Activated naive CD4-positive, alpha-beta T cell treated with anti-CD3 and anti-CD28 coated beads, Interleukin-2, amount 50 U/mL, for 24 hours (primary cell): ENCODE measurements at regions not wholly inside any gene's neighbourhood (a gene's known extent, or its start where the extent isn't known, plus 50 kb on each side); places are given as distances from the start of the nearest gene placed in this dataset.
"Not testable (repeated sequence)": the region's sequence is repeated elsewhere in the genome, so short reads cannot be mapped to it uniquely, and the experiment has no call there.

Experiments
- H3K27ac Mint-ChIP-seq: one replicate; pipeline ENCODE4 v1.8.0; 2021; ENCODE audit warnings: mild to moderate bottlenecking, mixed read lengths
- H3K27me3 Mint-ChIP-seq: one replicate; pipeline ENCODE4 v1.8.0; 2021; ENCODE audit warnings: mixed read lengths
- H3K36me3 Mint-ChIP-seq: one replicate; pipeline ENCODE4 v1.8.0; 2021; ENCODE audit warnings: mixed read lengths
- H3K4me1 Mint-ChIP-seq: one replicate; pipeline ENCODE4 v1.8.0; 2021; ENCODE audit warnings: mixed read lengths
- H3K4me3 Mint-ChIP-seq: one replicate; pipeline ENCODE4 v1.8.0; 2021; ENCODE audit warnings: mild to moderate bottlenecking, mixed read lengths
- H3K9me3 Mint-ChIP-seq: one replicate; pipeline ENCODE4 v1.8.0; 2021; ENCODE audit warnings: mixed read lengths

- Mint-ChIP-seq H3K27me3 (no peaks in the 10 kb centered on the region), H3K27ac (no peak overlapping the region), H3K4me3 (no peak overlapping the region), H3K9me3 (peaks cover 4% of the 10 kb centered on the region), H3K36me3 (no peaks in the 10 kb centered on the region), H3K4me1 (no peaks in the 10 kb centered on the region)
These were observed 200.7 kb downstream of the SLITRK1 start for GRCh38 chr13:83681547-83681946.

DNA sequence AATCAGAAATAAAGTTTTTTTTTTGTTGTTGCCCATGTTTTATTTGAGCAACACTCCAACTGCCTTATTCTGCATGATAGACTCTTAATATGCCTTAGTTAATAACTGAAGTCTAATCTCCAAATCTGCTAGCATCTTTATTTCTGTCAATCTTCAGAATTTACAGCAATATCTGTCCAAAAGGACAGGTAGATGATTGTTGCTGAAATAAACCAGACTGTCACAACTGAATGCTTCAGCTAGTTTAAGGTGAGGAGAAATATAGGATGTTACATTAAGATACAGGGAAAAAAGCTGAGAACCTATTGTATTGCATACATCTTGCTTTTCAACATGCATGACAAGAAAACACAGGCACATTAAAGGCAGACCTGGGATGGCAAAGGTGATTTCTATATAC is 204.3 kb downstream of the SLITRK1 start:
- H3K36me3 Mint-ChIP-seq = no peaks in the 10 kb centered on the region
- H3K4me3 Mint-ChIP-seq = no peak overlapping the region

DNA sequence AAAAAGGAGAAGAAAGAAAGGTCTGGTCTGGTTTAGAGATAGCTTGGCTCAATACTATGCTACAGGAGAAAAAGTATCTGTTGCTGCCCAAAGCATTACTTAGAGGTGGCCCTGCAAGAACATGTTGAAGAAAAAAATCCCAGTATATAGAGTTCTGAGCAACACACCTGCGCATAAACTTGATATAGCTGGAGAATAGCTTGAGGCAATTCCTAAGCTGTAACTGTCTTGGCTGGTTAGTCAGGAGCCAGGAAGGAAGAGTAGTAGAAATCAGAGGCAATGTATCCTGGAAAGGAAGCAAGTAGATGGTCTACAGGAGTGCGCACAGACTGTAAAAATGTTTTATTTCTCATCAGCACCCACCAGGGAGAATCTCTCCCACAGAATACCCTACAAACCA is 209.7 kb downstream of the SLITRK1 start:
- no peaks in the 10 kb centered on the region for H3K9me3 Mint-ChIP-seq
- H3K27me3 Mint-ChIP-seq = no peaks in the 10 kb centered on the region
- H3K4me3 Mint-ChIP-seq = no peak overlapping the region
- no peaks in the 10 kb centered on the region for H3K36me3 Mint-ChIP-seq
- H3K4me1 Mint-ChIP-seq = no peaks in the 10 kb centered on the region
- no peak overlapping the region for H3K27ac Mint-ChIP-seq

More for the DNA sequence above, 204.3 kb downstream of the SLITRK1 start:
- H3K9me3 Mint-ChIP-seq = no peaks in the 10 kb centered on the region
- no peak overlapping the region for H3K27ac Mint-ChIP-seq
- no peaks in the 10 kb centered on the region for H3K27me3 Mint-ChIP-seq
- H3K4me1 Mint-ChIP-seq = no peaks in the 10 kb centered on the region

DNA sequence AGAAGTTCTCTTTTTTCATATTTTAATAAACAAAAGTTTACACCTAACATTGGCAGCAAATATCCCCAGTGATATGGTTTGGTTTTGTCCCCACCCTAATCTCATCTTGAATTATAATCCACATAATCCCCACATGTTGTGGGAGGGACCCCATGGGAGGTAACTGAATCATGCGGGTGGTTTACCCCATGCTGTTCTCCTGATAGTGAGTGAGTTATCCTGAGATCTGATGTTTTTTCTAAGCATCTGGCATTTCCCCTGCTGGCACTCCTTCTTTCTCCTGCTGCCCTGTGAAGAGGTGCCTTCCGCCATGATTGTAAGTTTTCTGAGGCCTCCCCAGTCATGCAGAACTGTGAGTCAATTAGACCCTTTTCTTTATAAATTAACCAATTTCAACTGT is 214.7 kb downstream of the SLITRK1 start:
- Mint-ChIP-seq H3K27ac (no peak overlapping the region), H3K27me3 (no peaks in the 10 kb centered on the region), H3K4me1 (no peaks in the 10 kb centered on the region), H3K9me3 (no peaks in the 10 kb centered on the region), H3K4me3 (no peak overlapping the region), H3K36me3 (no peaks in the 10 kb centered on the region)

- Mint-ChIP-seq H3K36me3 (no peaks in the 10 kb centered on the region), H3K9me3 (no peaks in the 10 kb centered on the region), H3K4me1 (no peaks in the 10 kb centered on the region), H3K4me3 (no peak overlapping the region), H3K27me3 (no peaks in the 10 kb centered on the region), H3K27ac (no peak overlapping the region)
These were observed 216.1 kb downstream of the SLITRK1 start for GRCh38 chr13:83666141-83666540.

- no peaks in the 10 kb centered on the region for H3K36me3 Mint-ChIP-seq
- no peaks in the 10 kb centered on the region for H3K4me1 Mint-ChIP-seq
- H3K4me3 Mint-ChIP-seq = no peak overlapping the region
- peaks cover 8% of the 10 kb centered on the region for H3K9me3 Mint-ChIP-seq
- no peak overlapping the region for H3K27ac Mint-ChIP-seq
- no peaks in the 10 kb centered on the region for H3K27me3 Mint-ChIP-seq
These were observed 225.0 kb downstream of the SLITRK1 start for GRCh38 chr13:83657281-83657680.

GRCh38 chr13:83642617-83643016 is 239.7 kb downstream of the SLITRK1 start:
- not testable (repeated sequence) for H3K36me3 Mint-ChIP-seq, H3K27ac Mint-ChIP-seq, H3K27me3 Mint-ChIP-seq, H3K4me3 Mint-ChIP-seq, H3K4me1 Mint-ChIP-seq
- peaks cover 20% of the 10 kb centered on the region for H3K9me3 Mint-ChIP-seq

- Mint-ChIP-seq H3K27me3 (no peaks in the 10 kb centered on the region), H3K27ac (no peak overlapping the region), H3K36me3 (no peaks in the 10 kb centered on the region), H3K9me3 (peaks cover 12% of the 10 kb centered on the region), H3K4me1 (no peaks in the 10 kb centered on the region), H3K4me3 (no peak overlapping the region)
These were observed 247.7 kb downstream of the SLITRK1 start for GRCh38 chr13:83634601-83635000.

DNA sequence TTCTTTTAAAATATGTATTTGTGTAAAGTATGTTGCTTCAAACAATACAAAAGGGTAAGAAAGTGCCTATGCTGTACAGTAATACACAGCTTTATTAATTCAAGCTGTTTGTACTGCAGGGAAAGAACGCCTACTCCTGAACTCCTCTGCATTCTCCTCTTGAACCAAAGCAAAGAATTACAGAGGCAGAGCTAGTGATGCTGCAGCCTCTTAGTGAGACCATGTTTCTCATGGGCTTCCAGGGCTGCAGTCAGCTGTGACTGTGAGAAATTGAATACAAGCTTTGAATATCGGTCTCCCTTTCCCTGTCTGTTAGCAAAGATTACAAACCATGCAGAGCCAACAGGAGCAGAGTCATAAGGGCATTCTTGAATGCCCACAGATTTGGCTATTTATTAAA is 248.5 kb downstream of the SLITRK1 start:
- H3K4me3 Mint-ChIP-seq = no peak overlapping the region
- H3K27ac Mint-ChIP-seq = no peak overlapping the region
- H3K27me3 Mint-ChIP-seq = no peaks in the 10 kb centered on the region
- no peaks in the 10 kb centered on the region for H3K36me3 Mint-ChIP-seq
- H3K9me3 Mint-ChIP-seq = peaks cover 8% of the 10 kb centered on the region
- H3K4me1 Mint-ChIP-seq = no peaks in the 10 kb centered on the region

- no peaks in the 10 kb centered on the region for H3K4me1 Mint-ChIP-seq
- H3K4me3 Mint-ChIP-seq = no peak overlapping the region
- H3K27me3 Mint-ChIP-seq = no peaks in the 10 kb centered on the region
- H3K36me3 Mint-ChIP-seq = no peaks in the 10 kb centered on the region
- H3K9me3 Mint-ChIP-seq = no peaks in the 10 kb centered on the region
- H3K27ac Mint-ChIP-seq = no peak overlapping the region
These were observed 259.9 kb downstream of the SLITRK1 start for GRCh38 chr13:83622422-83622784.

DNA sequence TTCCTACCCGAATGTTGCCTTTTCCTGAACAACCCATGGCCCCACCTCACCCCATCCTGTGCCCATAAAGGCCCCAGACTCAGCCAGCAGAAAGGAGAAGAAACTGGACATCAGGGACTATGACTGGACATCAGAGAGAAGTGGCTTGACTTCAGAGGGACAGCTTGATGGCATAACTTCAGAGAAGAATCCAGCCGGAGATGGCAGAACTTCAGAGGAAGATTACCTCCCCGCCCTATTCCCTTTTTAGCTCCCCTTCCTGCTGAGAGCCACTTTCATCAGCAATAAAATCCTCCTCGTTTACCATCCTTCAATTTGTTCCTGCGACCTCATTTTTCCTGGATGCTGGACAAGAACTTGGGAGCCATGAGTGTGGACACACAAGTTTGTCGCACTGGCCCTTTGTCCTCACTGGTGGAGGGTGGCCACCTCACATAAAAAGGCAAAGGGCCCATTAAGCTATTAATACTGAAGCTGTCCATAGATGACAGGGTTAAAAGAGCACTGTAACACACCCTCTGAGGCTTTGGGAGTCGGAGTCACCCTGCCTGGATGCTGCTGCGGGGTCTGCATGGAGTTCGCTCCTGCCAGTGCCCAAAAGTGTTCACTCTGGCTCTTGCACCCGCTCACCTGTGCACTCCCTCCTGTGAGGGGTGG is 260.4 kb downstream of the SLITRK1 start:
- Mint-ChIP-seq H3K9me3 (no peaks in the 10 kb centered on the region), H3K27me3 (no peaks in the 10 kb centered on the region), H3K27ac (no peak overlapping the region), H3K36me3 (no peaks in the 10 kb centered on the region), H3K4me3 (no peak overlapping the region), H3K4me1 (no peaks in the 10 kb centered on the region)

DNA sequence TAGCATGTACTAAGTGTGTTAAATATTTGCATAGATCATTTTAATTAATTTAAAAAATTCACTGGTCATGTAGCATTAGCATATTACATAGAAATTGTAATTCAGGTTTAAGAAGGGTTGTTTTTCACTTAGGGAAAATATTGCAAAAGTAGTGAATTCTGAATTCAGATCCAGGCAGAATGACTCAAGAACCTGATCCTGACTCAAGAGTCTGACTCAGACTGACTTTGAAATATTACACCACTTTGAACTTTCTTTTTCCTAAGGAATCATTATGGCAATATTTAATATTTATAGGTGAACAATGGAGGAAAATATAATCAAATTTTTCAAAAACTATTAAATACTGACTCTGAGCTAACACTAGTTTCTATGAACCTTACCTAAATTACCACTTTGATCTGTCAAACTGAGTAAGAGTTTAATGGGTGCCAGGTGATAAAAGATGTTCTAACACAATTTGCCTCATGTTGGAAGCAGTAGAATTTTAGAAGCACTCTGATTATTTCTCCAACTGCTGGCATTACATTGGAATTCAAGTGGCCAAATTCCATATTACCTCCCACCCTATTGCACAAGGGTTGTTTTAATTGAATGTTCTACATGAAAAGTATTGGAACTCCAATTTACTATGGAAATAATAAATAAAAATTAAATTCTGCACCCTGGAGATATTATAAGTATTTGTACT is 261.6 kb downstream of the SLITRK1 start:
- Mint-ChIP-seq H3K27me3 (no peaks in the 10 kb centered on the region), H3K27ac (no peak overlapping the region), H3K9me3 (no peaks in the 10 kb centered on the region), H3K4me1 (no peaks in the 10 kb centered on the region), H3K4me3 (no peak overlapping the region), H3K36me3 (no peaks in the 10 kb centered on the region)

DNA sequence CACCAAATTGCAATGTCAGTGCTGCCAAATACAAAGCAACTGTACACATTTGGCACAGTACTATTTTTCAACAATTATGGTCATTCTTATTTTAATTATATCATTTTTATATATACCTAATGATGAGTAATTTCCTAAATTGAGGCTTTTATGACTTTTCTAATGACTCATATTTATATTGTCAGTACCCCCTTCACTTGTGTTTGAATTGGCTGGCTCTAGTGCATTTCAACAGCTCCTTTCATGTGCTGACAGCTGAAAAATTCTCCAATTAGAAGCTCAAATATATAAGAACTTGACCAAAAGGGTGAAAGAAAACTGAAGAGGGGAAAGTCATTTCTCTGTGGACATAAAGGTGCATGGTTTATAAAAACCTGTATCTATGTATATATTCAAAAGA is 263.3 kb downstream of the SLITRK1 start:
- H3K27me3 Mint-ChIP-seq = no peaks in the 10 kb centered on the region
- no peaks in the 10 kb centered on the region for H3K4me1 Mint-ChIP-seq
- no peaks in the 10 kb centered on the region for H3K36me3 Mint-ChIP-seq
- no peak overlapping the region for H3K4me3 Mint-ChIP-seq
- no peak overlapping the region for H3K27ac Mint-ChIP-seq
- no peaks in the 10 kb centered on the region for H3K9me3 Mint-ChIP-seq

DNA sequence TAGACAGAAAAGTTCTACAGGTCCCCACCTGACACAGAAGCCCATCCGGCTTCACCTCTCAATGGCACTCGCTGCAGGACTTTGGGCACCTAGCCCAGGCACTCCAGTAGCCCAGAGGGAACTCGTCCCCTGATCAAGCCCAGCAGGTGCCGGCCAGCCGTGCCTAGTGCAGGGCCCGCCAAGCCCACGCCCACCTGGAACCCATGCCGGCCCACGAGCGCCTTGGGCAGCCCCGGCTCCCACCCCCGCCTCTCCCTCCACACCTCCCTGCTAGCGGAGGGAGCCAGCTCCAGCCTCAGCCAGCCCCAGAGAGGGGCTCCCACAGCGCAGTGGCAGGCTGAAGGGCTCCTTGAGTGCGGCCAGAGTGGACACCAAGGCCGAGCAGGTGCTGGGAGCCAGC is 268.8 kb downstream of the SLITRK1 start:
- Mint-ChIP-seq H3K27me3 (no peaks in the 10 kb centered on the region), H3K4me3 (no peak overlapping the region), H3K36me3 (no peaks in the 10 kb centered on the region), H3K9me3 (peaks cover 10% of the 10 kb centered on the region), H3K27ac (no peak overlapping the region), H3K4me1 (no peaks in the 10 kb centered on the region)

DNA sequence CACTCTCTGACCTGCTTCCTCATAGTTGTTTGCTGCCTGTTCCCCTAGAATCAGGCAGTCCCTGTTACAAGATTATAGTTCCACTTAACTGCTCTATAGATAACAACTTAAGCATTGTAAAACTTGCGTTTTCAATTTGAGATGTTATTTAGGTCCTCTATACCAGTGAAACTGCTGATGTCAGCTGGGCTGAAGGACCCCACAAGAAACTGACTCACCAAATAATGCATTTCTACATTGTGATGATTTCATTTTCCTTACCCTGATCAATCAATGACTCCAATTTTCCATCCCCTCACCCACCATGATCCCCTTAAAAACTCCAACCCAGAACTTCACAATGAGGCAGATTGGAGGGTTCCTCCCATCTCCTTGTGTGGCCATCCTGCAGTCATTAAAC is 280.7 kb downstream of the SLITRK1 start:
- Mint-ChIP-seq H3K4me1 (no peaks in the 10 kb centered on the region), H3K36me3 (no peaks in the 10 kb centered on the region), H3K27ac (no peak overlapping the region), H3K27me3 (no peaks in the 10 kb centered on the region), H3K9me3 (peaks cover 10% of the 10 kb centered on the region), H3K4me3 (no peak overlapping the region)

GRCh38 chr13:83592095-83592494 is 290.2 kb downstream of the SLITRK1 start:
- no peaks in the 10 kb centered on the region for H3K36me3 Mint-ChIP-seq
- H3K27me3 Mint-ChIP-seq = no peaks in the 10 kb centered on the region
- H3K4me1 Mint-ChIP-seq = no peaks in the 10 kb centered on the region
- no peaks in the 10 kb centered on the region for H3K9me3 Mint-ChIP-seq
- no peak overlapping the region for H3K27ac Mint-ChIP-seq
- no peak overlapping the region for H3K4me3 Mint-ChIP-seq

DNA sequence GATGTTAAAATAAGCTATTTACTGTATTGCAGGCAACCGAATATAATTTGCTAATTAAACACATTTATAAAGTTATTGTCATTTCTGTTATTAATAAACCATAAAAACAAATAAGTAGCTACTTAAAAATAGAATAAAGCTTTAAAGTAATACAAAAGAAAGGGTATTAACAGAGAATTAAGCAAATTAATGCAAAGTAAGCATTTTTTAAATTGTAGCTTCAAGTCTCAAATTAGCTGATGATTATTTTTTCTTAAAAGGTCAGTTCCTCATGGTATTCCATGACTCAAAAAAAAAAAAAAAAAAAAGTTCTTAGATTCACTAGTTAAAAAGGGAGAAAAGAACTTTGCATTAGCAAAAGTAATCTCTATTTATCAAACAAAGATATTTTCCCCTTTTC is 292.5 kb downstream of the SLITRK1 start:
- no peaks in the 10 kb centered on the region for H3K9me3 Mint-ChIP-seq
- no peak overlapping the region for H3K27ac Mint-ChIP-seq
- no peaks in the 10 kb centered on the region for H3K27me3 Mint-ChIP-seq
- no peaks in the 10 kb centered on the region for H3K36me3 Mint-ChIP-seq
- no peaks in the 10 kb centered on the region for H3K4me1 Mint-ChIP-seq
- no peak overlapping the region for H3K4me3 Mint-ChIP-seq
